Upper lobe of left lung (tissue), 4 donors: ENCODE measurements at regions not wholly inside any gene's neighbourhood (a gene's known extent, or its start where the extent isn't known, plus 50 kb on each side); places are given as distances from the start of the nearest gene placed in this dataset.

Source experiments
- CTCF ChIP-seq, 6 experiments: fragments of 450-650 bp in 4 of 6; fragments of 200-600 bp in 2 of 6; sonication (generic) in 2 of 6; IDR thresholded peaks; one replicate each; pipeline ENCODE4 v1.5.1; 2016 to 2019; ENCODE audit warnings: antibody characterized with exemption in 6 of 6
- EP300 ChIP-seq, 4 donors: sonication (generic); formaldehyde crosslinking; IDR thresholded peaks; one replicate each; pipeline ENCODE4 v1.5.1; 2017; ENCODE audit warnings: antibody characterized with exemption in 4 of 4, control low read depth in 2 of 4
- POLR2A ChIP-seq, 4 donors: fragments of 450-650 bp; IDR thresholded peaks; one replicate each; pipeline ENCODE4 v1.5.1; 2016 to 2017; ENCODE audit warnings: antibody characterized with exemption in 4 of 4, mild to moderate bottlenecking in 2 of 4
- POLR2AphosphoS5 ChIP-seq, 2 donors: sonication (generic); formaldehyde crosslinking; IDR thresholded peaks; one replicate each; pipeline ENCODE4 v1.5.1; 2017; ENCODE audit warnings: antibody characterized with exemption in 2 of 2

- TF ChIP-seq CTCF (IDR thresholded peaks at IDR 0.05) (no peak), POLR2A (IDR thresholded peaks at IDR 0.05) (no peak), EP300 (IDR thresholded peaks at IDR 0.05) (no peak), POLR2AphosphoS5 (IDR thresholded peaks at IDR 0.05) (no peak)
Observed at GRCh38 chr2:118510807-118511206, 336.6 kb downstream of the EN1 start.
